HUES6 (cell line): ENCODE measurements at regions not wholly inside any gene's neighbourhood (a gene's known extent, or its start where the extent isn't known, plus 50 kb on each side); places are given as distances from the start of the nearest gene placed in this dataset.

Experiments
- H3K27ac ChIP-seq: 2 replicates; pipeline ENCODE4 v1.7.0; 2013; ENCODE audit warnings: low read depth, mild to moderate bottlenecking, low read length, inconsistent platforms
- H3K27me3 ChIP-seq: 2 replicates; pipeline ENCODE4 v1.6.1; 2013; ENCODE audit warnings: low read length; ENCODE audit not compliant: control insufficient read depth, insufficient read depth
- H3K36me3 ChIP-seq: 2 replicates; pipeline ENCODE4 v1.6.1; 2013; ENCODE audit warnings: low read length; ENCODE audit not compliant: control insufficient read depth, insufficient read depth
- H3K4me1 ChIP-seq: 2 replicates; pipeline ENCODE4 v1.6.1; 2013; ENCODE audit warnings: low read length; ENCODE audit not compliant: control insufficient read depth, insufficient read depth
- H3K4me3 ChIP-seq: 2 replicates; pipeline ENCODE4 v1.5.1; 2013; ENCODE audit warnings: low read depth, low read length
- H3K9ac ChIP-seq: one replicate; pipeline ENCODE4 v1.6.1; 2013; ENCODE audit warnings: mild to moderate bottlenecking, low read length
- H3K9me3 ChIP-seq: 2 replicates; pipeline ENCODE4 v1.6.1; 2013; ENCODE audit warnings: low read depth, low read length; ENCODE audit not compliant: control insufficient read depth, insufficient read depth

DNA sequence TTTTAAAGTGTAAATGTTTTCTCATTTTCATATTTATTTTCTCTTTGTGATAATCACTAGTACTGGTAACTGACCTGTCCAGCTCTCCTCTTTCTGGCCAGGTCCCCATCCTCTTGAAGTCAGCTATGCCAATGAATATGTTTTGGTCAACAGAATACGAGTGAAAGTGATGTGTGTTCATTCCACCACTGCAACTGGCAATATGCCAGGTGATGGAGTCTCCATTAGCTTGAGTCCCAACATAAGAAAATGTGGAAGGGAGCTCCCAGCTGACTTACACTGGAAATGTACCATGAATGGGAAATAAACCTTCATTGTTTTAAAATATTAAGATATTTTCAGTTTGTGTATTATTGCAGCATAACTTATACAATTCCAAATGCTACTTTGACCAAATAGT is 75.8 kb downstream of the CCDC34 start:
- Histone ChIP-seq H3K4me1 (no peaks in the 10 kb centered on the region; the same call in 1 of the 2 replicates), H3K9me3 (peaks cover 21% of the 10 kb centered on the region), H3K9ac (no peak overlapping the region), H3K27ac (no peak overlapping the region), H3K27me3 (no peaks in the 10 kb centered on the region), H3K36me3 (no peaks in the 10 kb centered on the region), H3K4me3 (no peak overlapping the region)

DNA sequence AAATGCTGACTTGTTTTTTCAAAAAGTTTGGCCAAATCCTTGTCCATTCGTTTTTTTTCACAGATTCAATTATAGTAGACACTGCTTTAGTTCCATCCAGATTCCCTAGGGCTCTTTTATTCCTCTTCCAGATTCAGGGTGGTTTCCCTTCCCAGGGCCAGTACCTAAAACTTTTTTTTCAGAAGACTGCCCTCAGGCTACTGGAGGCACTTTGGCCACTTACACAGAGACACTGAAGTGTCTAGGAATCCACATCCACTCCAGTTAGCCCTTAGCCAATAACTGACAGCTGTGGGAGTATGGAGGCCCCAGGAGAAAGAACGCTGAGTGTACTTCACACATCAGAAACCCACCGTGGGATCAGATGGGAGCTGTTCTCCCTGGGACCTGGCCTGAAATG is 77.3 kb downstream of the CCDC34 start:
- no peak overlapping the region for H3K4me3 ChIP-seq
- H3K27me3 ChIP-seq: no peaks in the 10 kb centered on the region
- H3K4me1 ChIP-seq: no peaks in the 10 kb centered on the region; the same call in 1 of the 2 replicates
- H3K9me3 ChIP-seq: peaks cover 7% of the 10 kb centered on the region
- H3K36me3 ChIP-seq: no peaks in the 10 kb centered on the region
- no peak overlapping the region for H3K9ac ChIP-seq
- H3K27ac ChIP-seq: no peak overlapping the region

DNA sequence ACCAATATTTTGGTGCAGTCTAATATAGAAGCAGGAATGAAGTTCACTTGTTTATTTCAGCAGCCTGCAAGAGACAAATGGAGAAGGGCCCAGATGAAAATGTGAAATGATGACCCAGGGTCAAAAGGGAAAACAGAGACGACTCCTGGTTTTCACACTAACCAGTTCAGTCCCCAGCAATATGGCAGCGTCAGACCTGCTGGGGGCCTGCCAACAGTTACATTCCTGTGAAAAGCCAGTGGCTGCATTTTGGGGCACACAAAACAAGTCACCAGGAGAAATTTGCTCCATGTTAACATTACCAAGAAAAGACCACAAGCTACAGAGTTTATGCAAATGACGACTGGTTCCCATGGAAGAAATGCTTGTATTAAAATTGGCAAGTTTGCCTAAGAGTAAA is 80.2 kb downstream of the CCDC34 start:
- Histone ChIP-seq H3K27ac (no peak overlapping the region; the same call in 1 of the 2 replicates), H3K9ac (no peak overlapping the region), H3K9me3 (no peaks in the 10 kb centered on the region), H3K27me3 (no peaks in the 10 kb centered on the region), H3K4me1 (no peaks in the 10 kb centered on the region; the same call in 1 of the 2 replicates), H3K36me3 (no peaks in the 10 kb centered on the region), H3K4me3 (no peak overlapping the region)

DNA sequence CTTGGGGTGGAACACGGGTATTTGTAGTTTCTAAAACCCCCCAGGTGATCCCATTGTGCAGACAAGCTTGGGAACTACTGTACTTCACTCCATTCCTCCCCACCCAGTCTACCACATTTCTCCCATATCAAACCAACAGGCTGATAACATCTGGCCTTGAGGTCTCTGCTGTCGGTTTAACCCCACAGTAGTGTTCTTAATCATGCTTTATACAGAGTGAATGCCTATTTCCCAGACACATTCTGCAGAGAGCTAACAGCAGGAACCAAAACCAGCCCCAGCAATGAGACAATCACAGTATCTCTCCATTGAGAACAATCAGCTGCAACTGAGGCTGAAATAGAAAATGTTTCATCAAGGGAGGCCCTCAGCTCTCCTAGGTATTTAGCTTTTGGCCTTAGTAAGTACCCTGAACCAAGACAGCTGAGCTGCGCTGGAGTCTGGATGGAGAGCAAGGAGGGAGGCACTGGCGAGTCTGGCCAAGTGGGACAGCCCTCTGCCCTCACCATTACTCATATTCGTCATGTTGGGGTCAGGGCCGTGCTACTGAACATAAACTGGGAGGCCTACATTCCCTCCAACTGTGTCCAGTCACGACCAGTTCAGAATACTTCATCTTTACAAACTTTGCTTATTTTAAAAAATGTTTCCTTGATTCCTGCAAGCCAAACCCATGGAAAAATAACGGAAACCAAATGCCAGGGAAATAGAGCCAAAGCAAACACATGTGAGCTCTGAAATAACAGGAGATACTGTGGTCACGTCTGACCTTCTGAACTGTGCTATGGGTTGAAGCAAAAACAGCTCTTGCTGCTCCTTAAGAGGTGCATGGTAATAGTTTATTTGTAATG is 81.0 kb downstream of the CCDC34 start:
- H3K27me3 ChIP-seq: no peaks in the 10 kb centered on the region
- no peaks in the 10 kb centered on the region; the same call in 1 of the 2 replicates for H3K4me1 ChIP-seq
- no peak overlapping the region for H3K4me3 ChIP-seq
- no peaks in the 10 kb centered on the region for H3K36me3 ChIP-seq
- H3K27ac ChIP-seq: peak overlapping the region; percentile 29; the same call in 1 of the 2 replicates
- no peaks in the 10 kb centered on the region for H3K9me3 ChIP-seq
- H3K9ac ChIP-seq: no peak overlapping the region

DNA sequence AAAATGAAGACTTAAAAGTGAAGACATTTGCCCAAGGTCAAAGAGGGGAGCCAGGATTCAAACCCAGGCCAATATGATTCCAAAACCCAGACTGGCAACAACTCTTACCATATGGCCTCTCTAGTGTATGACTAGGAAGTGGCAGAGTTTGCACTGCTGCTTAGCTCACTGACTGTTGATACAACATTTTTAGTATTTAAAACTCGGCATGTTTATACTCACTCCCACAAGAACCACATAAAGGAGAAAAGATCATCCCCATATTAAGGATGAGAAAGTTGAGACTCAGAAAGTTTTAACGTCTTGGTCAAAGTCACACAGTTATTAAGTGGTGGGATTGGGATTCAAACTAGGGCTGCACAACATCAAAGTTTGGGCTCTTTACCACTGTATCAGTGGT is 81.7 kb downstream of the CCDC34 start:
- H3K27ac ChIP-seq: no peak overlapping the region; the same call in 1 of the 2 replicates
- no peaks in the 10 kb centered on the region; the same call in 1 of the 2 replicates for H3K4me1 ChIP-seq
- H3K27me3 ChIP-seq: no peaks in the 10 kb centered on the region
- no peaks in the 10 kb centered on the region for H3K36me3 ChIP-seq
- H3K9ac ChIP-seq: no peak overlapping the region
- no peak overlapping the region for H3K4me3 ChIP-seq
- no peaks in the 10 kb centered on the region for H3K9me3 ChIP-seq

DNA sequence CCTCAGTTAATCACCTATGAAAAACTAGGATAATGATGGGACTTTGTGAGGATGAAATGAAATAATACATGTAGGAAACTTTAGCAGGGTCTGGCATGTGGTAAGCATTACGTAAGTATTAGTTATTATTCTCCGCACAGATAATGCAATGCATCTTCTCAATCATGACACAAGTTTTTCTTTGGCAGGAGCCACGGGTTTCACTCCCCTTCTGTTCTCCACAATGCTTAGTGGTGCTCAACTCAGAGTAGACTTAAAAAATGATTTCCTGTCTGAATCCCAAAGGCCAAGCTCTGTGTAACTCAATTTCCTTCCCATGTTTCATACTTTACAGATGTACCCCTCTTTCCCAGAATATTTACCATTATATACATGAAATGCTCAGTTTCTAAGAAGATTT is 82.9 kb downstream of the CCDC34 start:
- no peaks in the 10 kb centered on the region for H3K27me3 ChIP-seq
- H3K4me3 ChIP-seq: no peak overlapping the region
- H3K4me1 ChIP-seq: no peaks in the 10 kb centered on the region; the same call in 1 of the 2 replicates
- no peaks in the 10 kb centered on the region for H3K36me3 ChIP-seq
- H3K9me3 ChIP-seq: no peaks in the 10 kb centered on the region
- H3K27ac ChIP-seq: no peak overlapping the region
- H3K9ac ChIP-seq: no peak overlapping the region

DNA sequence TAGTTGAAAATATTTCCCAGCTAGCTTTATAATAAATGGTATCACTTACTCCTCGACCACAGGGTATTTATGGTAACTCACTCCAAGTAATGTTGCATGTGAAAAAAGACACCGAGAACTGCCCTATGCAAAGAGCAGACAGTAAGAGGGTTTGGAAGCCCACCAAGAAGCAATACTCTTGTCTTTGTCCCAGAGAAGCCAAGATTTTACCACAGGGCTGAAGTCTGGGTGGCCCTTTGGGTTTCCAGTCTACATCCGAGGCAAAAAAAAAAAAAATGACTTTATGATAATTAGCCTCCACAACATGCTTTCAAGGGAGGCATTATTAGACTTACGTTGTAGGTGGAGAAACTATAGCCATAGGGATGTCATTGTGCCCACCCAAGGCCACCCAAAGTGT is 83.6 kb downstream of the CCDC34 start:
- Histone ChIP-seq H3K4me1 (no peaks in the 10 kb centered on the region; the same call in 1 of the 2 replicates), H3K27me3 (no peaks in the 10 kb centered on the region), H3K36me3 (no peaks in the 10 kb centered on the region), H3K9ac (no peak overlapping the region), H3K27ac (no peak overlapping the region), H3K4me3 (no peak overlapping the region), H3K9me3 (no peaks in the 10 kb centered on the region)

DNA sequence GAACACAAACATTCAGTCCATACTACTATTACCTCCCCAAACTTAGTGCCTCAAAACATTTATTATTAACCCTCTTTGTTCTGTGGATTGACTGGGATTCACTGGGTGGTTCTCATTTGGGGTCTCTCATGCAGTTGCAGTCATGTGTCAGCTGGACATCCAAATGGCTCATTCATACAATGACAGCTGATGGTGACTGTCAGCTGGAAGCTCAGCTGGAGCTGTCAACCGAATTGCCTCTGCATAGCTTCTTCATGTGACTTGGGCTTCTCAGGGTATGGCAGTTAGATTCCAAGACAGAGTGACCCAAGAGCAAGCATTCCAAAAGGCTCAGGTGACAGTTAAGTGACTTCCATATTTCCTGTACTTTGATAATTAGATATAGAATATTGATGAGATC is 85.2 kb downstream of the CCDC34 start:
- no peak overlapping the region for H3K9ac ChIP-seq
- no peak overlapping the region for H3K27ac ChIP-seq
- H3K4me1 ChIP-seq: no peaks in the 10 kb centered on the region; the same call in 1 of the 2 replicates
- no peaks in the 10 kb centered on the region for H3K27me3 ChIP-seq
- H3K9me3 ChIP-seq: peaks cover 4% of the 10 kb centered on the region; the same call in 1 of the 2 replicates
- H3K36me3 ChIP-seq: no peaks in the 10 kb centered on the region
- H3K4me3 ChIP-seq: no peak overlapping the region

DNA sequence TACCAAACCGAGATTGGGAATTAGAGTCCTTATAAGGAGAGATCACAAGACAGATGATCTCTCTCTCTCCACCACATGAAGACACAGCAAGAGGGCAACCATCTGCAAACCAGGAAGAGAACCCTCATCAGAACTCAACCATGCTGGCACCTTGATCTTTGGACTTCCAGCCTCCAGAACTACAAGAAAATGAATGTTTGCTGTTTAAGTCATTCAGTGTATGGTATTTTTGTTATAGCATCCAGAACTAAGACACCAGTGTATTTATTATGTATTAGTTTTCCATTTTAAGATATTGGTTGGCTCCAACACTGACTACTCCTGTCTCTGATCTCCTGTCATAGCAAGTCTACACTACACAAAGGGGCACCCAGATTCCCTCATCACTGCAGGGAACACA is 86.9 kb downstream of the CCDC34 start:
- no peak overlapping the region for H3K9ac ChIP-seq
- no peak overlapping the region for H3K27ac ChIP-seq
- no peaks in the 10 kb centered on the region for H3K4me1 ChIP-seq
- no peaks in the 10 kb centered on the region for H3K27me3 ChIP-seq
- H3K9me3 ChIP-seq: peaks cover 4% of the 10 kb centered on the region; the same call in 1 of the 2 replicates
- H3K4me3 ChIP-seq: no peak overlapping the region
- H3K36me3 ChIP-seq: no peaks in the 10 kb centered on the region

DNA sequence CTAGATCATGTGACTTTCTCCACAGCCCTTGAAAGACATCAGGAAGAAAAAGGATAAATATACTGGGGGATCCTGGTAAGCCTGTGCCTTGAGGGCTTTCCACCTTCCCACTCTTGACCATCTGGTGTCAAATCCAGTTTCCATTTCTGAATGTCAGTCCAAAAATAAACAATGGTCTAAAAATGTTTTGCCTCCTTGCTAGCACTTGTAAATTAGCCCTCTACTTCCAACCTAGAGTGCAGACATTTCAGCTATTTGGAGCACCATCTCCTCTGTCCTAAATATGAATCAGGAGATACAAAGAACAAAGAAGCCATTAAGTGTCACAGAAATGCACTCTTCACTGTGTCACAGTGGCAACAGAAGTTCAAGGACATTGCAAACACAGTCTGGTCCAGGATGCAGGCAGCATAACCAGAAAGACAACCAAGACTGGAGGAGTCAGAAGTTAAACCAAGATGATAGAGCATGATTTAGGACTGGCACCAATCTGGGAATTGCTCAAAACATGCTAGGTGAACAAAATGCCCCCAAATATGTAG is 88.1 kb downstream of the CCDC34 start:
- H3K9me3 ChIP-seq: peaks cover 4% of the 10 kb centered on the region; the same call in 1 of the 2 replicates
- H3K27ac ChIP-seq: no peak overlapping the region
- H3K27me3 ChIP-seq: no peaks in the 10 kb centered on the region
- no peak overlapping the region for H3K9ac ChIP-seq
- no peaks in the 10 kb centered on the region for H3K36me3 ChIP-seq
- no peaks in the 10 kb centered on the region for H3K4me1 ChIP-seq
- H3K4me3 ChIP-seq: no peak overlapping the region

DNA sequence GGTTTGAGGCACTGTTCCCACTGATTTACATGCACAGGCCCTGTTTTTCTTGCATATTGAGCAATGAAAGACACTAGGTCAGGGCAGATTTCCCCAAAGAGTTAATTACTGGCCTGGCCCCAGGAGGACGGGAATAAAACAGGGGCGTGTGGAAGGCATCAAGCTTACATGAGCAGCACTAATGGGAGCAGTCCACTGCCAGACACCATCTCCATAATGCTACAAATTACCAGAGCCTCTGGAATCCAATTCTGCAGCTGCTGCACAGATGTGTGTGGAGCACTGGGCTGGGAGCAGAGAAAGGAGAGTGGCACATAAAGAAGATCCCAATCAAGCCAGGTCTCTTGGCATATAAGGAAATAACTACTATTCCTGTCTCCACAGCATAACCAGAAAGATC is 96.9 kb downstream of the CCDC34 start:
- H3K27ac ChIP-seq: no peak overlapping the region
- H3K27me3 ChIP-seq: no peaks in the 10 kb centered on the region

More for the DNA sequence above, 96.9 kb downstream of the CCDC34 start:
- Histone ChIP-seq H3K4me3 (no peak overlapping the region), H3K4me1 (no peaks in the 10 kb centered on the region), H3K9me3 (no peaks in the 10 kb centered on the region), H3K36me3 (no peaks in the 10 kb centered on the region), H3K9ac (no peak overlapping the region)
